ENCODE measurements at regions not wholly inside any gene's neighbourhood (a gene's known extent, or its start where the extent isn't known, plus 50 kb on each side); places are given as distances from the start of the nearest gene placed in this dataset.

GRCh38 chrX:104430742-104431119, 135.3 kb upstream of the IL1RAPL2 start:
- H3K9me3 ChIP-seq (ENCODE audit: control insufficient read depth in 1 of 2, insufficient read depth in 1 of 2, low read length in 2 of 2): no peaks in the 10 kb centered on the region
- Mint-ChIP-seq H3K36me3 (ENCODE audit: low read depth) (no peaks in the 10 kb centered on the region), H3K27me3 (no peaks in the 10 kb centered on the region), H3K9me3 (no peaks in the 10 kb centered on the region), H3K4me3 (no peak overlapping the region), H3K27ac (no peak overlapping the region), H3K4me1 (ENCODE audit: low read depth) (no peaks in the 10 kb centered on the region)
- ChIA-PET POLR2A (no interaction called here), CTCF (interaction anchor here (0.7 kb wide), 1 partner anchor 723 kb away, joined by 3 read pairs; no protein-coding TSS in a partner anchor)
- ATAC-seq (ENCODE audit: poor library complexity) (no peak), DNase-seq (no peak)
- no peak for TF ChIP-seq CTCF (IDR thresholded peaks at IDR 0.05)
- no peaks in the 10 kb centered on the region for H3K4me1 ChIP-seq (ENCODE audit: insufficient read depth, low read length)
- no peaks in the 10 kb centered on the region for H3K36me3 ChIP-seq (ENCODE audit: insufficient read depth, low read length)
- H3K27ac ChIP-seq (ENCODE audit: low read depth in 1 of 2, low read length in 2 of 2): no peak overlapping the region
- H3K27me3 ChIP-seq (ENCODE audit: control insufficient read depth in 1 of 2, insufficient read depth in 2 of 2, low read length in 2 of 2): no peaks in the 10 kb centered on the region
- H3K4me3 ChIP-seq (ENCODE audit: low read length): no peak overlapping the region
- intact Hi-C loops (cut with DNase I, micrococcal nuclease): no loop called here

- intact Hi-C loops (cut with DNase I, micrococcal nuclease): no loop called here
- H3K4me1 ChIP-seq (ENCODE audit: insufficient read depth, low read length): no peaks in the 10 kb centered on the region
- no peak overlapping the region for H3K4me3 ChIP-seq (ENCODE audit: low read length)
- Mint-ChIP-seq H3K27ac (no peak overlapping the region), H3K4me3 (no peak overlapping the region), H3K4me1 (ENCODE audit: low read depth) (no peaks in the 10 kb centered on the region), H3K9me3 (no peaks in the 10 kb centered on the region), H3K27me3 (no peaks in the 10 kb centered on the region), H3K36me3 (ENCODE audit: low read depth) (no peaks in the 10 kb centered on the region)
- no peaks in the 10 kb centered on the region for H3K36me3 ChIP-seq (ENCODE audit: insufficient read depth, low read length)
- CTCF ChIA-PET: interaction anchor here (0.7 kb wide), 1 partner anchor 723 kb away, joined by 3 read pairs; no protein-coding TSS in a partner anchor
- no peak for ATAC-seq (ENCODE audit: poor library complexity)
- POLR2A ChIA-PET: no interaction called here
- H3K9me3 ChIP-seq (ENCODE audit: control insufficient read depth in 1 of 2, insufficient read depth in 1 of 2, low read length in 2 of 2): no peaks in the 10 kb centered on the region
- TF ChIP-seq CTCF (IDR thresholded peaks at IDR 0.05): no peak
- H3K27ac ChIP-seq (ENCODE audit: low read depth in 1 of 2, low read length in 2 of 2): no peak overlapping the region
- no peak for DNase-seq
- no peaks in the 10 kb centered on the region for H3K27me3 ChIP-seq (ENCODE audit: control insufficient read depth in 1 of 2, insufficient read depth in 2 of 2, low read length in 2 of 2)
These were observed 135.8 kb upstream of the IL1RAPL2 start for GRCh38 chrX:104430072-104430741.

- DNase-seq (no peak), ATAC-seq (ENCODE audit: poor library complexity) (no peak)
- ChIA-PET POLR2A (no interaction called here), CTCF (no interaction called here)
- Histone ChIP-seq H3K4me1 (ENCODE audit: insufficient read depth, low read length) (no peaks in the 10 kb centered on the region), H3K36me3 (ENCODE audit: insufficient read depth, low read length) (no peaks in the 10 kb centered on the region), H3K27me3 (ENCODE audit: control insufficient read depth in 1 of 2, insufficient read depth in 2 of 2, low read length in 2 of 2) (no peaks in the 10 kb centered on the region), H3K4me3 (ENCODE audit: low read length) (no peak overlapping the region), H3K9me3 (ENCODE audit: control insufficient read depth in 1 of 2, insufficient read depth in 1 of 2, low read length in 2 of 2) (no peaks in the 10 kb centered on the region), H3K27ac (ENCODE audit: low read depth in 1 of 2, low read length in 2 of 2) (no peak overlapping the region)
- Mint-ChIP-seq H3K27ac (no peak overlapping the region), H3K4me1 (ENCODE audit: low read depth) (no peaks in the 10 kb centered on the region), H3K4me3 (no peak overlapping the region), H3K36me3 (ENCODE audit: low read depth) (no peaks in the 10 kb centered on the region), H3K27me3 (no peaks in the 10 kb centered on the region), H3K9me3 (no peaks in the 10 kb centered on the region)
- TF ChIP-seq CTCF (IDR thresholded peaks at IDR 0.05): no peak
- intact Hi-C loops (cut with DNase I, micrococcal nuclease): no loop called here
These were observed 137.8 kb upstream of the IL1RAPL2 start for GRCh38 chrX:104428231-104428630.
